ENCODE measurements at regions not wholly inside any gene's neighbourhood (a gene's known extent, or its start where the extent isn't known, plus 50 kb on each side); places are given as distances from the start of the nearest gene placed in this dataset.

- no peak for TF ChIP-seq CTCF (IDR thresholded peaks at IDR 0.05; ENCODE audit: low read depth, low read length)
- no peak for TF ChIP-seq POLR2A (IDR thresholded peaks at IDR 0.05; ENCODE audit: extremely low read depth, insufficient read length)
These were observed 581.9 kb downstream of the TUSC7 start for GRCh38 chr3:117291476-117291875.
